DND-41 (cell line): ENCODE measurements at regions not wholly inside any gene's neighbourhood (a gene's known extent, or its start where the extent isn't known, plus 50 kb on each side); places are given as distances from the start of the nearest gene placed in this dataset.

Experiments
- ATAC-seq: fragments of 200-7000 bp; cut with Tn5 transposase; 3 replicates; pipeline ENCODE4 v1.9.1; 2021; ENCODE audit warnings: low read depth; ENCODE audit not compliant: insufficient read depth
- DNase-seq: peaks from one replicate; pipeline ENCODE4 v3.0.0-alpha.2; 2020
- H2AFZ ChIP-seq: 2 replicates; pipeline ENCODE4 v1.6.0; 2012; ENCODE audit warnings: low read depth, low read length
- H3K27ac ChIP-seq: 2 replicates; pipeline ENCODE4 v1.5.1; 2012; ENCODE audit warnings: low read length, inconsistent platforms
- H3K27me3 ChIP-seq: fragments of 200-600 bp; sonication (generic); 2 replicates; pipeline ENCODE4 v1.6.0; 2012; ENCODE audit warnings: low read length, mild to moderate bottlenecking, inconsistent platforms; ENCODE audit not compliant: insufficient read depth, poor library complexity
- H3K36me3 ChIP-seq: 2 replicates; pipeline ENCODE4 v1.5.1; 2012; ENCODE audit warnings: low read length, inconsistent platforms; ENCODE audit not compliant: insufficient read depth
- H3K4me1 ChIP-seq: 2 replicates; pipeline ENCODE4 v1.5.1; 2012; ENCODE audit warnings: mild to moderate bottlenecking, low read length; ENCODE audit not compliant: insufficient read depth
- H3K4me2 ChIP-seq: 2 replicates; pipeline ENCODE4 v1.6.0; 2012; ENCODE audit warnings: mild to moderate bottlenecking, moderate library complexity, low read length, inconsistent platforms; ENCODE audit not compliant: insufficient read depth
- H3K4me3 ChIP-seq, 2 experiments: fragments of 200-600 bp in 1 of 2; shearing (Covaris generic) in 1 of 2; 2 replicates each; pipeline ENCODE4 v1.5.1; 2012 to 2016; ENCODE audit warnings: inconsistent platforms in 2 of 2, low read length in 2 of 2, mild to moderate bottlenecking in 2 of 2, low read depth in 1 of 2, moderate library complexity in 1 of 2
- H3K79me2 ChIP-seq: 2 replicates; pipeline ENCODE4 v1.6.0; 2012; ENCODE audit warnings: low read length, inconsistent platforms; ENCODE audit not compliant: insufficient read depth
- H3K9ac ChIP-seq: 2 replicates; pipeline ENCODE4 v1.6.0; 2012; ENCODE audit warnings: low read depth, mild to moderate bottlenecking, inconsistent platforms, low read length, moderate library complexity
- H3K9me3 ChIP-seq: 2 replicates; pipeline ENCODE4 v1.5.1; 2012; ENCODE audit warnings: low read length, moderate library complexity, mild to moderate bottlenecking, inconsistent platforms; ENCODE audit not compliant: insufficient read depth, severe bottlenecking
- H4K20me1 ChIP-seq: 2 replicates; pipeline ENCODE4 v1.6.0; 2012; ENCODE audit warnings: low read length; ENCODE audit not compliant: insufficient read depth
- EZH2 ChIP-seq: IDR thresholded peaks from 3 replicates; pipeline ENCODE4 v1.6.1; 2012; ENCODE audit warnings: borderline replicate concordance, low read depth, mild to moderate bottlenecking, moderate library complexity, low read length, inconsistent platforms; ENCODE audit not compliant: severe bottlenecking
- TF ChIP-seq, protein P1 (sequence below): IDR thresholded peaks from 2 replicates; pipeline ENCODE4 v1.5.1; 2012; ENCODE audit warnings: borderline replicate concordance, low read length, moderate library complexity, mild to moderate bottlenecking; ENCODE audit not compliant: poor library complexity, severe bottlenecking; ENCODE audit errors: extremely low read depth

DNA sequence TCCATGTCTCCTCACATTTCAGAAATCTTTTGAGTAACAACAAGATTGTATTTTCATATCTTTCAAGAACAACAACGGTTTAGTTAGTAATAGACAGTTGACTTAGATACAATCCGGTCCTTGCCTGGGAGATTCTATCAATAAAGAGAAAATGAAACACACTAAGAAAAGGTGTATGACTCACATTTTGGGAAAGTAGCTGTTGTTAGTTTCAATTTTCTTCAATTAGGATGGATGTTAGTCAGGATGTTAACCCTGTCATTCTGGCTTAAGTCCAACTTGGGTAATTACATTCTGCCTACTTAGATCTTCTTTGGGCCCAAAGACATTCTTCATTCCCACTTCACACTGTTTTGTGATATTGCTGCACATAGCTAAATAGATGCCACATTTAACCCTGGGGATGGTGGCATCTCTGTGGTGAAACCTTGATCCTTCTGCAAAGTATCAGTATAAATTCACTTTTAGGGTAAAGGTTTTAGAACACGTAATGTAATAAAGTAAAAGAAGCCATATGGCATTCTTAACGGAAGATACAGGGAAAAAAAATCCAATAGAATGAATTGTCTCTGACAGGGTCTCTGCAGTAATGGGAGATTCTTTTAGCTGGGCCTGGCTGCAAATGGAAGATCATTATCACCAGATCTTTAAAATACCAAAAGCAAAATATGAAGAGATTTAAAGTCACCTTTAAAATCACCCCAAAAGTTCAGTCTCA lies 365.5 kb downstream of the FIGN start:
- ATAC-seq = no peak
- Histone ChIP-seq H3K27ac (no peak overlapping the region), H3K36me3 (no peaks in the 10 kb centered on the region), H3K27me3 (no peaks in the 10 kb centered on the region), H3K9me3 (no peaks in the 10 kb centered on the region), H3K9ac (no peak overlapping the region), H3K4me1 (no peaks in the 10 kb centered on the region), H4K20me1 (no peaks in the 10 kb centered on the region), H2AFZ (no peak overlapping the region), H3K4me3 (no peak overlapping the region), H3K4me2 (no peak overlapping the region), H3K79me2 (no peaks in the 10 kb centered on the region)
- DNase-seq = no peak
- TF ChIP-seq EZH2 = no peak
- TF ChIP-seq, protein P1, sequence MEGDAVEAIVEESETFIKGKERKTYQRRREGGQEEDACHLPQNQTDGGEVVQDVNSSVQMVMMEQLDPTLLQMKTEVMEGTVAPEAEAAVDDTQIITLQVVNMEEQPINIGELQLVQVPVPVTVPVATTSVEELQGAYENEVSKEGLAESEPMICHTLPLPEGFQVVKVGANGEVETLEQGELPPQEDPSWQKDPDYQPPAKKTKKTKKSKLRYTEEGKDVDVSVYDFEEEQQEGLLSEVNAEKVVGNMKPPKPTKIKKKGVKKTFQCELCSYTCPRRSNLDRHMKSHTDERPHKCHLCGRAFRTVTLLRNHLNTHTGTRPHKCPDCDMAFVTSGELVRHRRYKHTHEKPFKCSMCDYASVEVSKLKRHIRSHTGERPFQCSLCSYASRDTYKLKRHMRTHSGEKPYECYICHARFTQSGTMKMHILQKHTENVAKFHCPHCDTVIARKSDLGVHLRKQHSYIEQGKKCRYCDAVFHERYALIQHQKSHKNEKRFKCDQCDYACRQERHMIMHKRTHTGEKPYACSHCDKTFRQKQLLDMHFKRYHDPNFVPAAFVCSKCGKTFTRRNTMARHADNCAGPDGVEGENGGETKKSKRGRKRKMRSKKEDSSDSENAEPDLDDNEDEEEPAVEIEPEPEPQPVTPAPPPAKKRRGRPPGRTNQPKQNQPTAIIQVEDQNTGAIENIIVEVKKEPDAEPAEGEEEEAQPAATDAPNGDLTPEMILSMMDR = no peak

DNA sequence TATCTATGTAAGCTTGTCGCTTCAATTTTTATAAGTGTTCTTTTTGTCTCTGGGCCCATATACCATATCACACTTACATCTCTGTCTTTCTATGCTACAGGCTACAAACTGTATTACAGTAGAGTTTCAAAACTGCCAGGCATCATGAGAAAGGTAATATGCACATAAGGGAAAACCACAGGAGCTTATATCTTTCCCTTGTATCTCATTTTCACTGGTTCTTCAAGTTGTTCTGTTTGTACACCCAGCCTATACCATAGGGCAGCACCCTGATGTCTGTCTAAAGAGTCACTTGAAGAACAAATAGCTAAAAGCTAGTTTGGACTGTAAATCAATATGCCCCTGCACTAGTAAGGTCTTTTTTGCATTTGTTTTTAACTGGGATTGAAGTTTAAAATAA lies 366.7 kb downstream of the FIGN start:
- no peak for ATAC-seq
- no peaks in the 10 kb centered on the region for H3K9me3 ChIP-seq
- H3K9ac ChIP-seq = no peak overlapping the region
- H3K79me2 ChIP-seq = no peaks in the 10 kb centered on the region
- no peak overlapping the region for H3K4me3 ChIP-seq
- H3K4me2 ChIP-seq = no peak overlapping the region
- no peak overlapping the region for H3K27ac ChIP-seq
- DNase-seq = no peak
- no peaks in the 10 kb centered on the region for H3K27me3 ChIP-seq
- no peaks in the 10 kb centered on the region for H3K4me1 ChIP-seq
- H2AFZ ChIP-seq = no peak overlapping the region
- TF ChIP-seq, protein P1 = no peak
- no peak for TF ChIP-seq EZH2
- no peaks in the 10 kb centered on the region for H4K20me1 ChIP-seq
- no peaks in the 10 kb centered on the region for H3K36me3 ChIP-seq

DNA sequence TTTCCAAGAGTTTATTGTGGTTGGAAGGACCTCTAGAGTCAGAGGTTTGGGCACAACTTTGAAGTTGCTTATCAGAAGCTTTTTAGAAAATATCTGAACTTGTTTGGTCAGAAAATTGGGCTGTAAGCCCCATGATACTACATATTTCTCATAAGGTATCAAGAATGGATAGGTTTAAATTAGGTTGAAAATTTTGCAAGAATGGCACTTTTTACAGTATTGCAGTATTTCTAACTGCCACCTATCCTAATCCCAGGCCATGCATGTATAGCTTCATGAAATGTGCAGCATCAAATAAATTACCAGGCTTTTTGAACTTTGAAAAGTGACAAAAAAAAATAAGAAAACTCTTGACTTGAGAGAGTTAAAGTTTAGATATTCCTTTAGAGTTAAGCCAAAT lies 367.2 kb downstream of the FIGN start:
- Histone ChIP-seq H3K27ac (no peak overlapping the region), H3K79me2 (no peaks in the 10 kb centered on the region), H3K9ac (no peak overlapping the region), H3K4me1 (no peaks in the 10 kb centered on the region), H3K9me3 (no peaks in the 10 kb centered on the region), H4K20me1 (no peaks in the 10 kb centered on the region), H3K27me3 (no peaks in the 10 kb centered on the region), H3K4me2 (no peak overlapping the region), H3K4me3 (no peak overlapping the region), H3K36me3 (no peaks in the 10 kb centered on the region), H2AFZ (no peak overlapping the region)
- DNase-seq (no peak), ATAC-seq (no peak)
- TF ChIP-seq, protein P1 = no peak
- TF ChIP-seq EZH2 = no peak
